HEK293T (cell line): ENCODE measurements at regions not wholly inside any gene's neighbourhood (a gene's known extent, or its start where the extent isn't known, plus 50 kb on each side); places are given as distances from the start of the nearest gene placed in this dataset.

Experiments
- ARNT ChIP-seq: fragments of 450-650 bp; IDR thresholded peaks from 2 replicates; pipeline ENCODE4 v1.6.1; 2017; ENCODE audit warnings: mild to moderate bottlenecking
- BHLHE40 ChIP-seq: fragments of 450-650 bp; IDR thresholded peaks from 2 replicates; pipeline ENCODE4 v1.6.1; 2016; ENCODE audit warnings: mild to moderate bottlenecking, moderate library complexity, borderline replicate concordance
- CTBP1 ChIP-seq: fragments of 450-650 bp; IDR thresholded peaks from 2 replicates; pipeline ENCODE4 v1.6.1; 2016; ENCODE audit warnings: borderline replicate concordance
- ELF4 ChIP-seq: fragments of 450-650 bp; IDR thresholded peaks from 2 replicates; pipeline ENCODE4 v1.6.1; 2017; ENCODE audit warnings: antibody characterized with exemption
- FOXA1 ChIP-seq: fragments of 450-650 bp; IDR thresholded peaks from 2 replicates; pipeline ENCODE4 v1.6.1; 2016; ENCODE audit warnings: mild to moderate bottlenecking
- FOXK2 ChIP-seq: fragments of 450-650 bp; IDR thresholded peaks from 2 replicates; pipeline ENCODE4 v1.6.1; 2016; ENCODE audit warnings: mild to moderate bottlenecking
- FOXM1 ChIP-seq: fragments of 450-650 bp; IDR thresholded peaks from 2 replicates; pipeline ENCODE4 v1.6.1; 2017; ENCODE audit warnings: mild to moderate bottlenecking, borderline replicate concordance
- HDGF ChIP-seq: fragments of 450-650 bp; IDR thresholded peaks from 2 replicates; pipeline ENCODE4 v1.6.1; 2017; ENCODE audit warnings: antibody characterized with exemption, borderline replicate concordance
- NFRKB ChIP-seq: fragments of 450-650 bp; IDR thresholded peaks from 2 replicates; pipeline ENCODE4 v1.6.1; 2016; ENCODE audit warnings: mild to moderate bottlenecking, moderate library complexity
- PKNOX1 ChIP-seq: fragments of 450-650 bp; IDR thresholded peaks from 2 replicates; pipeline ENCODE4 v1.6.1; 2016
- SP1 ChIP-seq: fragments of 450-650 bp; IDR thresholded peaks from 2 replicates; pipeline ENCODE4 v1.6.1; 2017
- SUZ12 ChIP-seq: fragments of 450-650 bp; IDR thresholded peaks from 2 replicates; pipeline ENCODE4 v1.6.1; 2016; ENCODE audit warnings: mild to moderate bottlenecking
- TARDBP ChIP-seq: fragments of 450-650 bp; IDR thresholded peaks from 2 replicates; pipeline ENCODE4 v1.6.1; 2016
- ZNF384 ChIP-seq: fragments of 450-650 bp; IDR thresholded peaks from 2 replicates; pipeline ENCODE4 v1.6.1; 2016

DNA sequence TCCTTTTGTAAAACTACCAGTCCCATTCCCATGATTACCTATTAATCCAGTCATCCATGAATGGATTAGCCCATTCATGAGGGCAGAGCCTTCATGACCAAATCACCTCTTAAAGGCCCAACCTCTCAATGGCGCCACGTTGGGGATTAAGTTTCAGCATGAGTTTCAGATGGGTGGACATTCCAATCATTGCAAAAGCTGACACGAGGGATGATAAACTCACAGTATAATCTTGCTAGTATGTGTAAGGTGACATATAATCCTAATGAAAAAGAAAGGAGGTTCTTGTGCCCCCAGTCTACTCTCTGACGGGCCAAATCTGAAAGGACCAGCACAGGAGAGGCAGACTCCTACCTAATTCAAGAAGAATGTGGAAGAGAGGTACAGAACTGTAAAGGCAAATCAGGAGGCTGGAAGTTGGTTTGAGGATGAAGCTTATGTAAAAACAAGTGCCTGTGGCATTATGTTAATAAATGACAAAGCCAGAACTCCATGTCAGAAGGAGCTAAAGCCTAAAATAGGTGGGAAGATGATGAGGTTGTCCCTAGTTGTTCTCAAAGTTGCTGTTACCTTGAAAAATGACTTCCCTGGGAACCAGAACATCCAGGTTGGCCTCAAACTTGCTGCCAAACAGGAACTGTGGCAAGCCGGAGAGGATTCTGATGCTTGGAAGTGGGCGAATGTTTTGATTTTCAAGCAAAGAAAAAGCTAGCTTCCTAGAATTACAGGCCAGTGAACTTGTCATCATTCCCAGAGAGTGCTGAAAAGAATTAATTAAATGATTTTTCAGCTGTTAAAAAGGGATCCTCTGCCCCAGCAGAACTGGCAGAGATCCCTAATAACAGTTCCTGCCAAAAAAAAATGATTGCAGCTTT, 106.5 kb upstream of the TIAM2 start:
- TF ChIP-seq FOXA1 (no peak), ZNF384 (no peak), PKNOX1 (no peak), SP1 (no peak), BHLHE40 (no peak), FOXK2 (no peak), NFRKB (no peak), TARDBP (no peak), CTBP1 (no peak), HDGF (no peak), ELF4 (no peak), SUZ12 (no peak), FOXM1 (no peak), ARNT (no peak)
